GM12878 (cell line): ENCODE measurements at regions not wholly inside any gene's neighbourhood (a gene's known extent, or its start where the extent isn't known, plus 50 kb on each side); places are given as distances from the start of the nearest gene placed in this dataset.

Experiments
- ATF7 ChIP-seq: fragments of 450-650 bp; IDR thresholded peaks from 2 replicates; pipeline ENCODE4 v1.6.1; 2016; ENCODE audit warnings: low read depth, mild to moderate bottlenecking
- CREB1 ChIP-seq: IDR thresholded peaks from 2 replicates; pipeline ENCODE4 v1.6.1; 2012; ENCODE audit warnings: low read depth, mild to moderate bottlenecking, inconsistent platforms
- CTCF ChIP-seq, 3 experiments: IDR thresholded peaks in 2 of 3; conservative IDR thresholded peaks in 1 of 3; 2 replicates each; pipeline ENCODE4 v1.5.1; 2011; ENCODE audit warnings: low read depth in 3 of 3, low read length in 3 of 3, mild to moderate bottlenecking in 3 of 3, control low read depth in 2 of 3, moderate library complexity in 2 of 3, inconsistent platforms in 1 of 3, mixed read lengths in 1 of 3; ENCODE audit not compliant: control insufficient read depth in 2 of 3, insufficient read depth in 1 of 3; ENCODE audit errors: extremely low read depth in 1 of 3
- EED ChIP-seq: sonication (generic); IDR thresholded peaks from 2 replicates; pipeline ENCODE4 v1.6.1; 2016; ENCODE audit warnings: antibody characterized with exemption, low read depth
- MEF2A ChIP-seq: IDR thresholded peaks from 2 replicates; pipeline ENCODE4 v1.6.1; 2011; ENCODE audit warnings: low read depth, mild to moderate bottlenecking, low read length, moderate library complexity; ENCODE audit not compliant: insufficient read depth
- NBN ChIP-seq: fragments of 450-650 bp; IDR thresholded peaks from 2 replicates; pipeline ENCODE4 v1.6.1; 2016
- POLR2A ChIP-seq: IDR thresholded peaks from 2 replicates; pipeline ENCODE4 v1.6.1; 2011; ENCODE audit warnings: low read depth, mild to moderate bottlenecking, low read length
- POLR2AphosphoS2 ChIP-seq: IDR thresholded peaks from 2 replicates; pipeline ENCODE4 v1.6.1; 2011; ENCODE audit warnings: low read depth, mild to moderate bottlenecking, low read length, improper control_type of control experiment, moderate library complexity
- REST ChIP-seq: IDR thresholded peaks from 2 replicates; pipeline ENCODE4 v1.6.1; 2012; ENCODE audit warnings: mild to moderate bottlenecking, low read depth, low read length
- SIN3A ChIP-seq: IDR thresholded peaks from 2 replicates; pipeline ENCODE4 v1.6.1; 2012; ENCODE audit warnings: low read depth, low read length, improper control_type of control experiment
- SMC3 ChIP-seq: IDR thresholded peaks from 2 replicates; pipeline ENCODE4 v1.6.1; 2011; ENCODE audit warnings: low read length, improper control_type of control experiment, borderline replicate concordance
- TARDBP ChIP-seq: IDR thresholded peaks from 2 replicates; pipeline ENCODE4 v1.6.1; 2016; ENCODE audit warnings: borderline replicate concordance
- TCF12 ChIP-seq: IDR thresholded peaks from 2 replicates; pipeline ENCODE4 v1.6.1; 2011; ENCODE audit warnings: low read depth, mild to moderate bottlenecking, low read length
- USF1 ChIP-seq: IDR thresholded peaks from 2 replicates; pipeline ENCODE4 v1.6.1; 2011; ENCODE audit warnings: borderline replicate concordance, low read depth, mild to moderate bottlenecking, moderate library complexity, mixed read lengths, low read length; ENCODE audit not compliant: insufficient read depth; ENCODE audit errors: extremely low read length

- TF ChIP-seq POLR2AphosphoS2 (no peak), CTCF (IDR thresholded peaks at IDR 0.05 in 2 of 3, conservative IDR thresholded peaks at IDR 0.05 in 1 of 3; ENCODE audit: control insufficient read depth in 2 of 3, extremely low read depth in 1 of 3, insufficient read depth in 1 of 3, low read depth in 3 of 3, low read length in 3 of 3) (no peak), EED (no peak), REST (no peak), NBN (no peak), ATF7 (no peak), TARDBP (no peak), SIN3A (no peak), POLR2A (no peak), TCF12 (no peak), CREB1 (no peak), USF1 (no peak), SMC3 (no peak), MEF2A (no peak)
These were observed 921.8 kb upstream of the PCDH10 start for GRCh38 chr4:132227151-132227856.
